HEK293T (cell line): ENCODE measurements at regions not wholly inside any gene's neighbourhood (a gene's known extent, or its start where the extent isn't known, plus 50 kb on each side); places are given as distances from the start of the nearest gene placed in this dataset.

Experiments
- CTCF ChIA-PET: fragments of 350-600 bp; formaldehyde crosslinking; extraction: SDS; loops from one replicate; lab custom pipeline; 2021; ENCODE audit warnings: antibody characterized with exemption, inconsistent platforms; lab: Yijun Ruan, JAX
- POLR2A ChIA-PET: fragments of 350-600 bp; formaldehyde crosslinking; extraction: SDS; loops from one replicate; lab custom pipeline; 2020; ENCODE audit warnings: antibody characterized with exemption, inconsistent platforms; lab: Yijun Ruan, JAX
- DNase-seq: peaks from one replicate; pipeline ENCODE4 v3.0.0; 2012; ENCODE audit warnings: mixed read lengths; ENCODE audit errors: extremely low spot score
- ARNT ChIP-seq: fragments of 450-650 bp; IDR thresholded peaks from 2 replicates; pipeline ENCODE4 v1.6.1; 2017; ENCODE audit warnings: mild to moderate bottlenecking
- BHLHE40 ChIP-seq: fragments of 450-650 bp; IDR thresholded peaks from 2 replicates; pipeline ENCODE4 v1.6.1; 2016; ENCODE audit warnings: mild to moderate bottlenecking, moderate library complexity, borderline replicate concordance
- CTBP1 ChIP-seq: fragments of 450-650 bp; IDR thresholded peaks from 2 replicates; pipeline ENCODE4 v1.6.1; 2016; ENCODE audit warnings: borderline replicate concordance
- ELF4 ChIP-seq: fragments of 450-650 bp; IDR thresholded peaks from 2 replicates; pipeline ENCODE4 v1.6.1; 2017; ENCODE audit warnings: antibody characterized with exemption
- FOXA1 ChIP-seq: fragments of 450-650 bp; IDR thresholded peaks from 2 replicates; pipeline ENCODE4 v1.6.1; 2016; ENCODE audit warnings: mild to moderate bottlenecking
- FOXK2 ChIP-seq: fragments of 450-650 bp; IDR thresholded peaks from 2 replicates; pipeline ENCODE4 v1.6.1; 2016; ENCODE audit warnings: mild to moderate bottlenecking
- FOXM1 ChIP-seq: fragments of 450-650 bp; IDR thresholded peaks from 2 replicates; pipeline ENCODE4 v1.6.1; 2017; ENCODE audit warnings: mild to moderate bottlenecking, borderline replicate concordance
- HDGF ChIP-seq: fragments of 450-650 bp; IDR thresholded peaks from 2 replicates; pipeline ENCODE4 v1.6.1; 2017; ENCODE audit warnings: antibody characterized with exemption, borderline replicate concordance
- L3MBTL2 ChIP-seq: fragments of 450-650 bp; conservative IDR thresholded peaks from 2 replicates; pipeline ENCODE4 v1.6.1; 2016; ENCODE audit warnings: mild to moderate bottlenecking
- LEF1 ChIP-seq: fragments of 450-650 bp; IDR thresholded peaks from 2 replicates; pipeline ENCODE4 v1.6.1; 2017; ENCODE audit warnings: mild to moderate bottlenecking, borderline replicate concordance
- NFRKB ChIP-seq: fragments of 450-650 bp; IDR thresholded peaks from 2 replicates; pipeline ENCODE4 v1.6.1; 2016; ENCODE audit warnings: mild to moderate bottlenecking, moderate library complexity
- SP1 ChIP-seq: fragments of 450-650 bp; IDR thresholded peaks from 2 replicates; pipeline ENCODE4 v1.6.1; 2017
- SUZ12 ChIP-seq: fragments of 450-650 bp; IDR thresholded peaks from 2 replicates; pipeline ENCODE4 v1.6.1; 2016; ENCODE audit warnings: mild to moderate bottlenecking
- TARDBP ChIP-seq: fragments of 450-650 bp; IDR thresholded peaks from 2 replicates; pipeline ENCODE4 v1.6.1; 2016
- ZNF384 ChIP-seq: fragments of 450-650 bp; IDR thresholded peaks from 2 replicates; pipeline ENCODE4 v1.6.1; 2016
- TF ChIP-seq, protein P1 (sequence below): fragments of 450-650 bp; IDR thresholded peaks from 2 replicates; pipeline ENCODE4 v1.6.1; 2016

- no peak for DNase-seq
- TF ChIP-seq LEF1, result no peak
- TF ChIP-seq FOXM1, result no peak
- no peak for TF ChIP-seq HDGF
- TF ChIP-seq CTBP1, result no peak
- TF ChIP-seq, protein P1, sequence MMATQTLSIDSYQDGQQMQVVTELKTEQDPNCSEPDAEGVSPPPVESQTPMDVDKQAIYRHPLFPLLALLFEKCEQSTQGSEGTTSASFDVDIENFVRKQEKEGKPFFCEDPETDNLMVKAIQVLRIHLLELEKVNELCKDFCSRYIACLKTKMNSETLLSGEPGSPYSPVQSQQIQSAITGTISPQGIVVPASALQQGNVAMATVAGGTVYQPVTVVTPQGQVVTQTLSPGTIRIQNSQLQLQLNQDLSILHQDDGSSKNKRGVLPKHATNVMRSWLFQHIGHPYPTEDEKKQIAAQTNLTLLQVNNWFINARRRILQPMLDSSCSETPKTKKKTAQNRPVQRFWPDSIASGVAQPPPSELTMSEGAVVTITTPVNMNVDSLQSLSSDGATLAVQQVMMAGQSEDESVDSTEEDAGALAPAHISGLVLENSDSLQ, result no peak
- no peak for TF ChIP-seq ELF4
- TF ChIP-seq SP1, result no peak
- no peak for TF ChIP-seq L3MBTL2
- no peak for TF ChIP-seq ARNT
- no peak for TF ChIP-seq NFRKB
- TF ChIP-seq BHLHE40, result no peak
- ChIA-PET POLR2A (no interaction called here), CTCF (no interaction called here)
These were observed 282.3 kb downstream of the CNTN3 start for GRCh38 chr3:74332165-74332564.

DNA sequence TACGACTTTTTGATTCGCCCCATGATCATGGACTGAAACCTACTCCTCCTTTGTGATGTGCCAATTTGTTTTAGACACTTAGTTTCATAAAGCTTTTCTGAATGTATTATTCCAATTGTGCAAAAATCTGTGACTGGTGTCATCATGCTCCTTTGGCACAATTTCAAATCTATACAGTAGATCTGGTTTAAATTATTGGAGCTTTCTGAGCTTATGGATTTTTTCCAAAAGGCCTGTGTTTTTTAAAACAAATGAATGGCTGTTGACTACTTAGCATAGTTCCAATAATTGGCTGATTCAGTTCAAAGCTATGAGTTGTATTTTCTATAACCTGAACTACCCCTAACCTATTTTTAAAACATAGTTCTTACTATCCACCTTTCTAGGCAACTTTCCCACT is 282.7 kb downstream of the CNTN3 start:
- ChIA-PET POLR2A (no interaction called here), CTCF (no interaction called here)
- DNase-seq, result no peak

GRCh38 chr3:74329096-74329495 is 285.4 kb downstream of the CNTN3 start:
- CTCF ChIA-PET, result interaction anchor here (0.6 kb wide), 1 partner anchor 19 kb away, joined by 3 read pairs; no protein-coding TSS in a partner anchor

More for the DNA sequence above, 282.7 kb downstream of the CNTN3 start:
- no peak for TF ChIP-seq FOXA1

DNA sequence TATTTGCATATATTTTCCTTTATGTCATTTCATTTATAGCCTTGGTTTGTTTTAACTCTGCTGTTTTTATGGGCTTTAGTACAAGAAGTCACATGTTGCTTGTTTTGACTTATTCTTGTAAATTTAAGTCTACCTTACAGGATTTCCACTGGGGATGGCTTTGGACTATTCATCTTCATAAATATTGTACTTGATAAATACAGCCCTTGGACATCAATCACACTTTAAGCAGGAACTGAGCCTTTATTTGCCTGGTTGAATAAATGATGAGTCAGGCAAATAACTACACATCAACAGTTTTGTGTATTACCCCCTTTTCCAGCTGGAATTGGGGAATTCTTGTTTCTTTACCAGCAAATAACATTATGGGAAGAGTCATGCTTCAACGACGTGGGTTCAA is 286.0 kb downstream of the CNTN3 start:
- CTCF ChIA-PET, result no interaction called here
- no peak for DNase-seq
- TF ChIP-seq ARNT (no peak), ELF4 (no peak), FOXA1 (no peak), HDGF (no peak), L3MBTL2 (no peak), ZNF384 (no peak), CTBP1 (no peak), BHLHE40 (no peak), LEF1 (no peak), FOXM1 (no peak), NFRKB (no peak), FOXK2 (no peak), TARDBP (no peak)
- TF ChIP-seq, protein P1, result no peak
- POLR2A ChIA-PET, result no interaction called here

More at GRCh38 chr3:74329096-74329495, 285.4 kb downstream of the CNTN3 start:
- POLR2A ChIA-PET, result no interaction called here
- TF ChIP-seq, protein P1, result peak; percentile 80
- TF ChIP-seq ARNT (no peak), SUZ12 (no peak), NFRKB (no peak)
- DNase-seq, result no peak

GRCh38 chr3:74315291-74315690 is 299.2 kb downstream of the CNTN3 start:
- DNase-seq, result no peak
- TF ChIP-seq ELF4, result no peak
- TF ChIP-seq TARDBP, result no peak
- TF ChIP-seq HDGF, result no peak
- TF ChIP-seq L3MBTL2, result no peak
- TF ChIP-seq FOXA1, result no peak
- no peak for TF ChIP-seq CTBP1
- no peak for TF ChIP-seq BHLHE40
- CTCF ChIA-PET, result no interaction called here
- POLR2A ChIA-PET, result no interaction called here

DNA sequence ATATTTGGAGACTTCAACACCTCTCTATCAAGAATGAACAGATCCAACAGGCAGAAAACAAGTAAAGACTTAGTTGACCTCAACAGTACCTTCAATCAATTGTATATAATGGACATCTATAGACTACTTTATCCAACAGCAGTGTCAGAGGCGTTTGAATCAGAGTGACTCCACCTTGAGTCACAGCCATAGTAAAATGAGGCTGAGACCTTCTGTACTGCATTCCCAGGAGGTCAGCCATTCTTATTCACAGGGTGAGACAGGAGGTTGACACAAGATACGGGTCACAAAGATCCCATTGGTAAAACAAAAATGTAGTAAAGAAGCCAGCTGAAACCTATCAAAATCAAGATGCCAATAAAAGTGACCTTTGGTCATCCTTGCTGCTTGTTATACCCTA is 299.8 kb downstream of the CNTN3 start:
- no peak for DNase-seq
- ChIA-PET CTCF (no interaction called here), POLR2A (no interaction called here)
- no peak for TF ChIP-seq SUZ12
- no peak for TF ChIP-seq LEF1
- no peak for TF ChIP-seq L3MBTL2
- no peak for TF ChIP-seq HDGF
- no peak for TF ChIP-seq CTBP1
- TF ChIP-seq ZNF384, result no peak
- TF ChIP-seq FOXK2, result no peak
- TF ChIP-seq, protein P1, result no peak
- TF ChIP-seq ARNT, result no peak
- TF ChIP-seq FOXA1, result no peak
- no peak for TF ChIP-seq TARDBP
- TF ChIP-seq FOXM1, result no peak
- no peak for TF ChIP-seq ELF4
- no peak for TF ChIP-seq NFRKB
- TF ChIP-seq SP1, result no peak
